ENCODE measurements at regions not wholly inside any gene's neighbourhood (a gene's known extent, or its start where the extent isn't known, plus 50 kb on each side); places are given as distances from the start of the nearest gene placed in this dataset.

DNA sequence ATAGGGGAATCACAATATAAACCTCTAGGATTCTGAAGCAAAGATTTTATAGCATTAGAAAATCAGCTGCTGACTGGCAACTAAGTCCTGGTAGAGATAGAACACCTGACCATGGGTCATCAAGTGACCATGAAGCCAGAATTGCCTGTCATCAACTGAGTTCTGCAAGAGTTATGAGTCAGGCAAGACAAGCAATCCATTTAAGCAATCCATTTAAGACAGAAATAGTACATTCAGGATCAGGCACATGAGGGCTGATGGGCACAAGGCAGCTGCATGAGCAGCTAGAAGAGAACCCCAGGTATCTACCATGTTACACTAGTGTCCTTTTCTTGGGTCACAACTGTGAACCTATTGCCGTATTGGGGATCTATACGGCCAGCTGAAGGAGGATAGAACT is 98.9 kb downstream of the SPRY1 start:
- DNase-seq: no peak
- WGBS (ENCODE audit: insufficient coverage): 83% methylated on average over 2 of the region's 2 CpGs

DNA sequence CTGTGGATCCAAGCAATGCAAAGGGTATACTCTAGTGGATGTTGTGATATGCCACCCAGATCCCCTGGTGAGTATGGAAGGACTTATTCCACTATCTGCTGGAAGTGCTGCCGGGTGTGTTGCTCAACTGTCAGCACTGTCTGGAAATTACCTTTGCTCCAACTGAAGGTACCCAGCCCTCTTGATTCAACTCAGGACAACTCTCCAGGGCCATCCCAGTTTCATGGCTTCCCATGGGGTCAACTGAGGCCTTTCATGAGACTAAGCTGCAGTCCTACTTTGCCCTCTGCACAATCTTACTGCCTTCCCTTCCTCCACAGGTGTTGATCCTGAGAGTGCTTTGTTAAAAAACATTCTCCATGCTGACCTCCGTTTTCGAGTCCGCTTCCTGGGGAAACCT is 99.8 kb downstream of the SPRY1 start:
- DNase-seq: no peak
- 87% methylated on average over 3 of the region's 4 CpGs for WGBS (ENCODE audit: insufficient coverage)
- Histone ChIP-seq H3K9me3 (replicated peaks; ENCODE audit: control insufficient read depth, low read depth, low read length) (peaks cover 6% of the 10 kb centered on the region), H3K4me3 (ENCODE audit: low read length) (no peak overlapping the region), H3K27ac (ENCODE audit: low read length) (no peak overlapping the region), H3K4me1 (ENCODE audit: control insufficient read depth, insufficient read depth, low read length) (peaks cover 3% of the 10 kb centered on the region), H3K36me3 (ENCODE audit: control insufficient read depth, insufficient read depth, low read length) (no peaks in the 10 kb centered on the region), H3K27me3 (ENCODE audit: control insufficient read depth, insufficient read depth, low read length) (no peaks in the 10 kb centered on the region)

More for the DNA sequence above, 98.9 kb downstream of the SPRY1 start:
- H3K9me3 ChIP-seq (replicated peaks; ENCODE audit: control insufficient read depth, low read depth, low read length): peaks cover 3% of the 10 kb centered on the region
- H3K4me3 ChIP-seq (ENCODE audit: low read length): no peak overlapping the region
- H3K36me3 ChIP-seq (ENCODE audit: control insufficient read depth, insufficient read depth, low read length): no peaks in the 10 kb centered on the region
- H3K27me3 ChIP-seq (ENCODE audit: control insufficient read depth, insufficient read depth, low read length): no peaks in the 10 kb centered on the region
- no peak overlapping the region for H3K27ac ChIP-seq (ENCODE audit: low read length)
- H3K4me1 ChIP-seq (ENCODE audit: control insufficient read depth, insufficient read depth, low read length): peaks cover 3% of the 10 kb centered on the region

DNA sequence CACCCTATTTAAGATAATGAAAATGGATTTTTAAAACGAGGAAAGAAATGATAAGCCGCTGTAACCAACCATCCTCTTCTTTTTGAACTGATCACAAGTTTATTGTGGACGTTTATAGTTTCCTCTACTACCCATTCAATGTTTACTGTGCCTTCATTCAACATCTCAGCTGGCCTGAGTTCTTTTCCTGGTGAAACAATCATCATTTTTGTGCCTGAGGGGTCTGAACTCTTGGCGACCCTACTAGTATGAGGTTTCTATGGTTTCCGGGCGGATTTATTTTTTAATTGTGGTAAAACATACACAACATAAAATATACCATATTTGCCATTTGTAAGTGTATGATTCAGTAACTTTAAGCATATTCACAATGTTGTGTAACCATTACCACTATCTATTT is 100.7 kb downstream of the SPRY1 start:
- Histone ChIP-seq H3K4me1 (ENCODE audit: control insufficient read depth, insufficient read depth, low read length) (peaks cover 3% of the 10 kb centered on the region), H3K36me3 (ENCODE audit: control insufficient read depth, insufficient read depth, low read length) (no peaks in the 10 kb centered on the region), H3K27me3 (ENCODE audit: control insufficient read depth, insufficient read depth, low read length) (no peaks in the 10 kb centered on the region), H3K9me3 (replicated peaks; ENCODE audit: control insufficient read depth, low read depth, low read length) (peaks cover 6% of the 10 kb centered on the region), H3K27ac (ENCODE audit: low read length) (no peak overlapping the region), H3K4me3 (ENCODE audit: low read length) (no peak overlapping the region)
- WGBS (ENCODE audit: insufficient coverage): no CpG with 5 or more reads among the region's 6 CpGs
- no peak for DNase-seq

DNA sequence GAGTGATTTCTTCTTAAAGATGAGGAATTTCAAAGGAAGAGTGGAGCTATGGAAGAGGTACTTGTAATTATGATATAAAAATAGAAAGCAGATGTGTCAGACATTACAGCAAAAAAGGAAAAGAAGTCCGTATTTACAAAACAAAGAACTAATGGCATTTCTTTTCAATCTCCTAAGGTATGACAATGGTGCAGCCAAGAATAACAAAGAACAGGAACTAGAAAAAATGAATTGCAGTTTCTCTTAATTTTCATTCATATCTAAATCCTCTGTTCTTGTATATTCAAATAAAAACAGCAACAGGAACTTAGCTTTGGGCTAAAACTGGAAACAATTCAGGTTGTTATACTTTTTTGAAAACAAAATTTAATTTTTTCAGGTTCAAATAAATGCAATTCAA is 105.1 kb downstream of the SPRY1 start:
- Histone ChIP-seq H3K27me3 (ENCODE audit: control insufficient read depth, insufficient read depth, low read length) (no peaks in the 10 kb centered on the region), H3K36me3 (ENCODE audit: control insufficient read depth, insufficient read depth, low read length) (no peaks in the 10 kb centered on the region), H3K9me3 (replicated peaks; ENCODE audit: control insufficient read depth, low read depth, low read length) (peaks cover 6% of the 10 kb centered on the region), H3K4me1 (ENCODE audit: control insufficient read depth, insufficient read depth, low read length) (peaks cover 10% of the 10 kb centered on the region), H3K27ac (ENCODE audit: low read length) (no peak overlapping the region), H3K4me3 (ENCODE audit: low read length) (no peak overlapping the region)
- WGBS (ENCODE audit: insufficient coverage): no CpG with 5 or more reads among the region's 1 CpG
- DNase-seq: no peak

DNA sequence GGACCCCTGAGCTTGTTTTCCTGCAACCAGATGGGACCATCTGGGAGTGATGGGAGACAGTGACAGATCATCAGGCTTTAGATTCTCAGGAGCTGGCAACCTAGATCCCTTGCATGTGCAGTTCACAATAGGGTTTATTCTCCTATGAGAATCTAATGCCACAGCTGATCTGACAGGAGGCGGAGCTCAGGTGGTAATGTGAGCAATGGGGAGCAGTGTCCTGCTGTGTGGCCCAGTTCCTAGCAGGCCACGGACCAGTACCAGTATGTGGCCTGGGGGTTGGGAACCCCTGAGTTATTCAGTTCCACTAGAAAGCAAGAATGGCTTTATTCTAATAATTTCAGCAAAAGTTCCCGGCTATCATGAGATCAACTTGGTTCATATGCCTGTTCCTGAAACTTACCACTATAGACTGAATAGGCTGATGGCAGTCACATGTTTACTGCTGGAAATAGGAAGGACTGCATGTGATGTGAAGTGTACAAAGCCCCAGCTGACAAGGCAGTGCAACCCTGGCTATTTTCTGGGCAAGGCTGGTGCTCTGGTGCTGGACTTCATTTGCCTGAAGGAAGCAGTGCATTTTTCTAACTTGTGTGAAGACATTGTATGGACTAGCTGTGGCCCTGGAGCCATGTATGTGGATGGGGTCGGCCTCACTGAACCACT is 107.2 kb downstream of the SPRY1 start:
- no peak overlapping the region for H3K27ac ChIP-seq (ENCODE audit: low read length)
- DNase-seq: peak; percentile 50
- WGBS (ENCODE audit: insufficient coverage): 88% methylated on average over 3 of the region's 4 CpGs

DNA sequence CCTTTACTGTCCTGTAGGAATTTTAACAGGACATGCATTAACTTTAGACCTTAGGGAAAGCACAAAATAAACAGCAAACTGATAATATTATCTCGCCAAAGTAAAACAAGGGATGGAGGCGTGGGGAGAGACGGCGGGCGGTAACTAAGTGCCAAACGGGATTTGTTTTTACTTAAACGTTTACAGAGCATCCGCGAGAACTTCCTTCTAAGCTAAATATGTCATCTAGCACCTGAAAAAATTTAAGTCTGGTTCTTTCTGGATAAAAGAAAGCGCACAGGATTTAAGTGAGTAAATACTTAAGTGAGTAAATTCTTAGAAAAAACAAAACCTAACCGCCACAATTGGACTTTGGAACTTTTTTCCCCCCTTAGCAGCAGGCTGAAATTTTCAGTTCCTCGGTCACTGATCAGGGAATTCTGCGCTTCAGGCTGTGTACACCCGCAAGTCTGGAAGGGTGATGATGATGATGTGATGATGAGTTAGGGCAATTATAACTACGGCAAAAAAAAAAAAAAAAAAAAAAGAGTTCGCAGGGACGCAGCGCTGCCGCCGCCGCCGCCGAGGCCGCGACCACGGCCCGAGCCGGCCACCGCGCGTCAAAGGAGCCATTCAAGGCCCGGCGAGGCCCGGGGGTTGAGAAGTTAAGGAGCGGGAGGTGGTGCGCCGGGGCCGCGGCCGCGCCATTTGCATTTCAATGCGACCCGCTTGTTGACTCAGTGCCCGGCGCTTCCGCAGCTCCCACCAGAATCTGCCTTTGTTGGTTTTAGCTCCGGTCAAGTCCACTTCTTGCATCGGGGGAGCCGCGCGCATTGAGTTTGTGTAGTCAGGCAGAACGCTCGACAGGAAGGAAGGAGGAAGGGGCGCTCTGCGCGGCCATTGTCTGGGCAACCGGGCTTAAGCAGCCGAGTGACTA is 108.8 kb downstream of the SPRY1 start:
- peak; percentile 90 for DNase-seq
- Histone ChIP-seq H3K9me3 (replicated peaks; ENCODE audit: control insufficient read depth, low read depth, low read length) (peaks cover 2% of the 10 kb centered on the region), H3K36me3 (ENCODE audit: control insufficient read depth, insufficient read depth, low read length) (no peaks in the 10 kb centered on the region), H3K27me3 (ENCODE audit: control insufficient read depth, insufficient read depth, low read length) (no peaks in the 10 kb centered on the region), H3K4me3 (ENCODE audit: low read length) (peak overlapping the region; percentile 65), H3K27ac (ENCODE audit: low read length) (peak overlapping the region; percentile 97), H3K4me1 (ENCODE audit: control insufficient read depth, insufficient read depth, low read length) (peaks cover 18% of the 10 kb centered on the region)
- WGBS (ENCODE audit: insufficient coverage): under 1% methylated on average over 46 of the region's 58 CpGs

More for the DNA sequence above, 107.2 kb downstream of the SPRY1 start:
- peaks cover 6% of the 10 kb centered on the region for H3K9me3 ChIP-seq (replicated peaks; ENCODE audit: control insufficient read depth, low read depth, low read length)
- no peaks in the 10 kb centered on the region for H3K27me3 ChIP-seq (ENCODE audit: control insufficient read depth, insufficient read depth, low read length)
- no peaks in the 10 kb centered on the region for H3K36me3 ChIP-seq (ENCODE audit: control insufficient read depth, insufficient read depth, low read length)
- peaks cover 18% of the 10 kb centered on the region for H3K4me1 ChIP-seq (ENCODE audit: control insufficient read depth, insufficient read depth, low read length)
- no peak overlapping the region for H3K4me3 ChIP-seq (ENCODE audit: low read length)

DNA sequence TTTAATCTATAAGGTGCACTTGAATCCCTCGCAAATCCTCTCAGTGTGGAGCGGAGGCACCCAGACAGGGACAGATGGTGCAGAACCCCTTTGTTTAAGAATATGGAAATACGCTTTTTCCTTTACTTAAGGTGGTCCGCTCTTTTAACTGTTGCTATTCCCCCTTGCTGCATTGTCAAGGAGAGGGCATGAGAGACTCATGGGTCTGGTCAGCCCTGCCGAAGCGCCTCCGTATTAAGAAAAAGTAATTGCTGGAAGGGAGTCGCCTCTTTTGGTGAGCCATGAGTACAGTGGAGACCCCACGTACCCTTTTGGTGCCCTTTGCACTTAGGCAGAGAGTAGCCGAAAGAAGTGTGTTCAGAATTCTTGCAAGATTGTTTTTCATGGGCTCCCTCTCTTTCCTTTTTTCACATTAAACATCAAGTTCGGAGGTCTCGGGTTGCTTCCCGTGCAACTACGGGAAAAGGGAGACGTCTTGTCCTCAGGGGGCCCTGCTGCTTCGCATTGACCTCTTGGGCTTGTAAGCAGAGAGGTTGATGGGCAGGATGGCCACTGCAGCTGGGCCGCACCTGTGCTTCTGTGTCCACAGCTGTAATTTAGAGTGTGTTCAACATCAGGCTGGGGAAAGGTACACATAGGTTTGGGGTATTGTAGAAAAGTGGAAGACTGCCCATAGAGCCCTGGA is 109.6 kb downstream of the SPRY1 start:
- Histone ChIP-seq H3K9me3 (replicated peaks; ENCODE audit: control insufficient read depth, low read depth, low read length) (no peaks in the 10 kb centered on the region), H3K4me1 (ENCODE audit: control insufficient read depth, insufficient read depth, low read length) (peaks cover 18% of the 10 kb centered on the region), H3K36me3 (ENCODE audit: control insufficient read depth, insufficient read depth, low read length) (no peaks in the 10 kb centered on the region), H3K27me3 (ENCODE audit: control insufficient read depth, insufficient read depth, low read length) (no peaks in the 10 kb centered on the region), H3K4me3 (ENCODE audit: low read length) (peak overlapping the region; percentile 65), H3K27ac (ENCODE audit: low read length) (peak overlapping the region; percentile 97)
- WGBS (ENCODE audit: insufficient coverage): 13% methylated on average over 11 of the region's 17 CpGs
- DNase-seq: peak; percentile 66

DNA sequence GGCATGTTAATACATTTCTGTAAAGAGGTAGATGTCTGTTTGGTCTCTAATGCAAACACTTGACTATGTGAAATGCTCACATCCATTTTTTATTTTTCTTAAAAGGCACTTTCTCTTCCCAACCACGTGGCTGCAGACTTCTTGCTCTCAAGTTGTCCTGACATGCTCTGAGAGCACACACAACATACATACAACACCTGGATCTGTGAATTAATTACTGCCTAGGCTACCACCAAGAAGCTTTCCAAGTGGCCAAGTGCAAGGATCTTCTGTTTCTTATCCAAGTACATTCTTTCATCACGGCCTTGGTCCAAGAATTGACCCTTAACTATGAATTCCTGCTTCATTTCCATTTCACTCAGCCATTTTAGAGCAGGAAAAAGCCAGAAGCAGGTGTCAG is 110.8 kb downstream of the SPRY1 start:
- Histone ChIP-seq H3K27me3 (ENCODE audit: control insufficient read depth, insufficient read depth, low read length) (no peaks in the 10 kb centered on the region), H3K27ac (ENCODE audit: low read length) (no peak overlapping the region), H3K36me3 (ENCODE audit: control insufficient read depth, insufficient read depth, low read length) (no peaks in the 10 kb centered on the region), H3K4me3 (ENCODE audit: low read length) (no peak overlapping the region), H3K9me3 (replicated peaks; ENCODE audit: control insufficient read depth, low read depth, low read length) (no peaks in the 10 kb centered on the region), H3K4me1 (ENCODE audit: control insufficient read depth, insufficient read depth, low read length) (peaks cover 18% of the 10 kb centered on the region)
- peak; percentile 61 for DNase-seq
- WGBS (ENCODE audit: insufficient coverage): 35% methylated on average over 2 of the region's 2 CpGs

DNA sequence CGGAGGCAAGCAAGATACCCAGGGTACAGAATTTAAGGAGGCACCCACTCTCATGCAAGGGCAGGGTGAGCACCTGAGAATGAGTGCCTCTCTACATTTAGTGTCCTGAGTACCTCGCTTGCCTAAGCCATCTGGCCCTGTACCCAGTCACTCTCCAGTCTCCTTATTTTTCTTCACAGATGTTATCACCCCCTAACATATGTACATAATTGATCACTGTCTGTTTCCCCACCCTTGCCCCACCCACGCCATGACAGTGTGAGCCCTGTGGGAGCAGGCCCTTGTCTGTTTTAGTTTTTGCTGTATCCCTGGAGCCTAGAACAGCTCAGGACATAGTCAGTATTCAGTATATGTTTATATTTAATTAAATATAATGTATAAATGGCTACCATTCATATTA is 113.6 kb downstream of the SPRY1 start:
- Histone ChIP-seq H3K36me3 (ENCODE audit: control insufficient read depth, insufficient read depth, low read length) (no peaks in the 10 kb centered on the region), H3K27me3 (ENCODE audit: control insufficient read depth, insufficient read depth, low read length) (no peaks in the 10 kb centered on the region)
- 94% methylated on average over 2 of the region's 3 CpGs for WGBS (ENCODE audit: insufficient coverage)

DNA sequence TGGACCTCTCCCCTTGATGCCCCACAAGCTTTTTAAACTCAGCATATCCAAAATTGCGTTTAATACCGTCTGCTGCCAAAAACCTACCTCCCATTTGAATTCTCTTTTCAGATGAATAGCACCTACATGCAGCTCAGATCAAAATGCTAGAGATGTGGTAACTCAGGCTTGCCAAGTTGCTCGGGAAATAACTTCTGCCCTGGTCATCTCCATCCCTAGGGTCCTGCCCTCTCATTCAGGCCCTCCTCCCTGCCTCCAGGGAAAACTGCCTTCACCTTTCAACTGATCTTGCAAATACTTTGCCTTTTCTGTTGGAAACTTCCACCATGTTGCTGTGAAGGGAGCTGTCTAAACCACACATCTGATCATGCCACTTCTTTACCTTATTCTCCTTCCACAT is 114.1 kb downstream of the SPRY1 start:
- DNase-seq: no peak
- H3K9me3 ChIP-seq (replicated peaks; ENCODE audit: control insufficient read depth, low read depth, low read length): no peaks in the 10 kb centered on the region
- H3K4me1 ChIP-seq (ENCODE audit: control insufficient read depth, insufficient read depth, low read length): peaks cover 18% of the 10 kb centered on the region
- no peaks in the 10 kb centered on the region for H3K27me3 ChIP-seq (ENCODE audit: control insufficient read depth, insufficient read depth, low read length)
- H3K36me3 ChIP-seq (ENCODE audit: control insufficient read depth, insufficient read depth, low read length): no peaks in the 10 kb centered on the region
- no peak overlapping the region for H3K4me3 ChIP-seq (ENCODE audit: low read length)
- WGBS (ENCODE audit: insufficient coverage): 69% methylated on average over 3 of the region's 3 CpGs
- no peak overlapping the region for H3K27ac ChIP-seq (ENCODE audit: low read length)

More for the DNA sequence above, 113.6 kb downstream of the SPRY1 start:
- H3K4me1 ChIP-seq (ENCODE audit: control insufficient read depth, insufficient read depth, low read length): peaks cover 18% of the 10 kb centered on the region
- no peaks in the 10 kb centered on the region for H3K9me3 ChIP-seq (replicated peaks; ENCODE audit: control insufficient read depth, low read depth, low read length)
- no peak for DNase-seq
- no peak overlapping the region for H3K4me3 ChIP-seq (ENCODE audit: low read length)
- H3K27ac ChIP-seq (ENCODE audit: low read length): no peak overlapping the region

Data from muscle of leg (tissue), 3 donors.